ENCODE measurements at regions not wholly inside any gene's neighbourhood (a gene's known extent, or its start where the extent isn't known, plus 50 kb on each side); places are given as distances from the start of the nearest gene placed in this dataset.

GRCh38 chr17:71472809-71473789, 647.7 kb upstream of the SOX9 start:
- H3K4me3 ChIP-seq = no peak overlapping the region
- 32 to 35% (median 33%) methylated on average over 7 of the region's 7 CpGs for WGBS, 3 donors
- intact Hi-C loops (cut with DNase I) = no loop called here
- no peak for DNase-seq
- no peaks in the 10 kb centered on the region for H3K4me1 ChIP-seq (ENCODE audit: insufficient read depth)
- no peaks in the 10 kb centered on the region for H3K36me3 ChIP-seq
- TF ChIP-seq EP300 (IDR thresholded peaks at IDR 0.05) (no peak), POLR2A (IDR thresholded peaks at IDR 0.05) (no peak), CTCF (IDR thresholded peaks at IDR 0.05) (no peak)
- H3K9me3 ChIP-seq = no peaks in the 10 kb centered on the region
- H3K27ac ChIP-seq = no peak overlapping the region
- H3K27me3 ChIP-seq = no peaks in the 10 kb centered on the region

- Histone ChIP-seq H3K4me1 (ENCODE audit: insufficient read depth) (no peaks in the 10 kb centered on the region), H3K4me3 (no peak overlapping the region), H3K27ac (no peak overlapping the region), H3K27me3 (no peaks in the 10 kb centered on the region), H3K36me3 (no peaks in the 10 kb centered on the region), H3K9me3 (no peaks in the 10 kb centered on the region)
- 10 to 18% (median 17%) methylated on average over 2 of the region's 2 CpGs for WGBS, 3 donors
- no peak for DNase-seq
- intact Hi-C loops (cut with DNase I) = no loop called here
- no peak for TF ChIP-seq EP300 (IDR thresholded peaks at IDR 0.05)
Measured at GRCh38 chr17:71477356-71477755, 643.5 kb upstream of the SOX9 start.

GRCh38 chr17:71480099-71480498, 640.7 kb upstream of the SOX9 start:
- intact Hi-C loops (cut with DNase I) = no loop called here
- Histone ChIP-seq H3K9me3 (no peaks in the 10 kb centered on the region), H3K27ac (no peak overlapping the region), H3K4me3 (no peak overlapping the region), H3K27me3 (no peaks in the 10 kb centered on the region), H3K4me1 (ENCODE audit: insufficient read depth) (no peaks in the 10 kb centered on the region), H3K36me3 (no peaks in the 10 kb centered on the region)
- DNase-seq = no peak
- no peak for TF ChIP-seq POLR2A (IDR thresholded peaks at IDR 0.05)
- WGBS, 3 donors = 50 to 63% (median 55%) methylated on average over 3 of the region's 3 CpGs

- H3K4me3 ChIP-seq = no peak overlapping the region
- TF ChIP-seq EP300 (IDR thresholded peaks at IDR 0.05) (no peak), POLR2A (IDR thresholded peaks at IDR 0.05) (no peak), CTCF (IDR thresholded peaks at IDR 0.05) (no peak)
- no peak for DNase-seq
- 13 to 16% (median 13%) methylated on average over 1 of the region's 1 CpG for WGBS, 3 donors
- H3K36me3 ChIP-seq = no peaks in the 10 kb centered on the region
- intact Hi-C loops (cut with DNase I) = no loop called here
- no peaks in the 10 kb centered on the region for H3K9me3 ChIP-seq
- H3K4me1 ChIP-seq (ENCODE audit: insufficient read depth) = no peaks in the 10 kb centered on the region
- H3K27me3 ChIP-seq = no peaks in the 10 kb centered on the region
- no peak overlapping the region for H3K27ac ChIP-seq
Measured at GRCh38 chr17:71482625-71483024, 638.2 kb upstream of the SOX9 start.

- Histone ChIP-seq H3K27ac (no peak overlapping the region), H3K4me1 (ENCODE audit: insufficient read depth) (no peaks in the 10 kb centered on the region), H3K4me3 (no peak overlapping the region), H3K36me3 (no peaks in the 10 kb centered on the region), H3K9me3 (no peaks in the 10 kb centered on the region), H3K27me3 (no peaks in the 10 kb centered on the region)
- intact Hi-C loops (cut with DNase I) = no loop called here
- TF ChIP-seq CTCF (IDR thresholded peaks at IDR 0.05) = no peak
- no peak for TF ChIP-seq EP300 (IDR thresholded peaks at IDR 0.05)
- no peak for TF ChIP-seq POLR2A (IDR thresholded peaks at IDR 0.05)
- WGBS, 3 donors = 15 to 34% (median 16%) methylated on average over 1 of the region's 1 CpG
- DNase-seq = no peak
Measured at GRCh38 chr17:71484546-71484945, 636.3 kb upstream of the SOX9 start.

Data from ovary (tissue), 7 donors.